ENCODE measurements at regions not wholly inside any gene's neighbourhood (a gene's known extent, or its start where the extent isn't known, plus 50 kb on each side); places are given as distances from the start of the nearest gene placed in this dataset.
"Not testable (repeated sequence)": the region's sequence is repeated elsewhere in the genome, so short reads cannot be mapped to it uniquely, and the experiment has no call there.

DNA sequence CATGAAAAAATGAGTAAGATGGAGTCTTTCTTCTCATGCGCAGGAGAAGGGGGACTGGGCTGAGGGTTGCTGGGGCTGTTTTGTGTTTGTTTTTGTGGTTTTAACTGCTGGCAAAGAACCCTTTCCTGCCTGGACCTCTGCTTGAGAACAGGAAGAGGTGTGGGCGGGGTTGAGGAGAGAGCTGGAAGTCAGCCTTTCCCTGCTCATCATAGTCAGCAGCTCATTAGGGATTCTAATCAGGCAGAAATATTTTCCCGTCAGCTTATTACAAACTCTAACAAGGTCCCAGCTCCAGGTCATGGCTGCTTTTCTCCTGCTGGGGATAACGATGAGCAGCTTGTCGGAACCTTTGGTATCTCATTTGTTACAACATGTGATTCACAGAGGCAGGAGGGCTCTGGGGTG is 185.0 kb upstream of the NRXN3 start:
- peak; percentile 40 for DNase-seq (ENCODE audit: low read depth)

- no peak for DNase-seq (ENCODE audit: low read depth)
These were observed 183.4 kb upstream of the NRXN3 start for GRCh38 chr14:77986773-77987172.

DNA sequence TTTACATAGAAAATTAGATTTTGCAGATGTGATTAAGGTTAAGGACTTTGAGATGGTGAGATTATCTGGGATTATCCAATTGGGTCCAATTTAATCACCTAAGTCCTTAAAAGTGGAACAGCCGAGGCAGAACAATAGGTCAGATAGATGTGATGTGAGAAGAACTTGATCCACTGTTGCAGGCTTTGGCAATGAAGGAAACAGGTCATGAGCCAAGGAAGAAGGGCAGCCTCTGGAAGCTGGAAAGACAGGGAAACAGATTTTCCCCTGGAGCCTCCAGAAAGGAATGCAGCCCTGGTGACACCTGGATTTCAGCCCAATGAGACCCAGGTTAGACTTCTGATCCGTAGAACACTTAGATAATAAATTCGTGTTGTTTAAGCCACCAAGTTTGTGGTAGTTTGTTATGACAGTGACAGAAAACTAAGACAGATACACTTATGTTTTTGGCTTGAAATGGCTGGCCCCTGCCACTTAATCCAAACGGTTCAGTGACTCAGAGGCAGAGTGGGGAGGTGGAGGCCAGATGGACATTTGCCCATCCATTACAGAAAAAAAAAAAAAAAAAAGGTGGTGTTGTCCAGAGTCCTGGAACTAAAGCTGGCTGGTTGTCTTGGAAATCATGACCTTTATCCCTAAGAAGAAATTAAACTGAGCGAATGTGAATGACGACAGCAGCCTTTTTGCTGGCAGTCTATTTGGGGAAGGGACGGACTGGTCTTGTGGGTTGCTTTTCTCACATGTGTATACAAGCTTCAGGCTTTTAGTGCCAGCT is 181.9 kb upstream of the NRXN3 start:
- no peak for DNase-seq (ENCODE audit: low read depth)

- DNase-seq (ENCODE audit: low read depth) = peak; percentile 74
These were observed 181.2 kb upstream of the NRXN3 start for GRCh38 chr14:77988970-77989369.

- DNase-seq (ENCODE audit: low read depth) = peak; percentile 41
These were observed 180.7 kb upstream of the NRXN3 start for GRCh38 chr14:77989441-77989991.

GRCh38 chr14:77990337-77990736 is 179.8 kb upstream of the NRXN3 start:
- no peak for DNase-seq (ENCODE audit: low read depth)

- no peak for DNase-seq (ENCODE audit: low read depth)
These were observed 178.9 kb upstream of the NRXN3 start for GRCh38 chr14:77991128-77991772.

DNA sequence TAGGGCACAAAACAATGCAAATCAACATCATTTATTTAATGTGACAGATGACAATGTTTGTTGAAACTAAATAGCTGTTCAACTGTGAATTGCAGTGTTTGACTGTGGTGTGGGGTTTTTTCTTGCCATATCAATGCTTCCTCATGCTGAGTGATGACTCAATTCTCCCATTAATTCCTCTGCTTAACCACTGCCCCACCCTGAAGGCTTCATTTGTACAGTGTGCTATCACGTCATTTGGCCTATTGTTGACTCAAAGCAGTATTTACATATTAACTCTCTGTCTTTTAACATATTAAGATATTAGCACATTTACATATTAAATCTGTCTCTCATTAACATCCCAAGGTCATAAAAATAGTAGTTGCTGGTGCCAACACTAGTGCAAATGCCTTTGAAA is 164.8 kb upstream of the NRXN3 start:
- DNase-seq (ENCODE audit: low read depth) = peak; percentile 71

DNA sequence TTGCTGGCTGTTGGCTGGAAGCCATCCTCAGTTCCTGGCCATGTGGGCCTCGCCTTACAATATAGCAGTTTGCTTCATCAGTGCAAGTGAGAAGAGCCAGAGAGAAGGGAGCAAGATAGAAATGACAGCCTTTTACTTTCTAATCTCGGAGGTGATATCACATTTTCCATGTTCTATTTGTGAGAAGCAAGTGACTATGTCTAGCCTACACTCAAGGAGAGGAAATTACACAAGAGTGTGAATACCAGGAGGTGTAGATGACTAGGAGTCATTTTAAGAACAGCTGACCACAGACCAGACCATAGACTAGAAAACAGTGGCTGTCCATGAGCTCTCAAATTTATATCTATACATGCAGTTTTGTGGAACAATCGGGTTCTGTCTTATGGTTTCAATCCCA is 163.0 kb upstream of the NRXN3 start:
- DNase-seq (ENCODE audit: low read depth) = no peak

- peak; percentile 53 for DNase-seq (ENCODE audit: low read depth)
These were observed 159.5 kb upstream of the NRXN3 start for GRCh38 chr14:78010688-78011087.

DNA sequence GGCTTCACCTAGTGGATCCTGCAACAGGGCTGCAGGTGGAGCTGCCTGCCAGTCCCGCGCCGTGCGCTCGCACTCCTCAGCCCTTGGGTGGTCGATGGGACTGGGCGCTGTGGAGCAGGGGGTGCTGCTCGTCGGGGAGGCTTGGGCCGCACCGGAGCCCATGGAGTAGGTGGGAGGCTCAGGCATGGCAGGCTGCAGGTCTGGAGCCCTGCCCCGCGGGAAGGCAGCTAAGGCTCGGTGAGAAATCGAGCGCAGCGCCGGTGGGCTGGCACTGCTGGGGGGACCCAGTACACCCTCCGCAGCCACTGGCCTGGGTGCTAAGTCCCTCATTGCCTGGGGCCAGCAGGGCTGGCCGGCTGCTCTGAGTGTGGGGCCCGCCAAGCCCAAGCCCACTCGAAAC is 156.3 kb upstream of the NRXN3 start:
- DNase-seq (ENCODE audit: low read depth) = not testable (repeated sequence)

DNA sequence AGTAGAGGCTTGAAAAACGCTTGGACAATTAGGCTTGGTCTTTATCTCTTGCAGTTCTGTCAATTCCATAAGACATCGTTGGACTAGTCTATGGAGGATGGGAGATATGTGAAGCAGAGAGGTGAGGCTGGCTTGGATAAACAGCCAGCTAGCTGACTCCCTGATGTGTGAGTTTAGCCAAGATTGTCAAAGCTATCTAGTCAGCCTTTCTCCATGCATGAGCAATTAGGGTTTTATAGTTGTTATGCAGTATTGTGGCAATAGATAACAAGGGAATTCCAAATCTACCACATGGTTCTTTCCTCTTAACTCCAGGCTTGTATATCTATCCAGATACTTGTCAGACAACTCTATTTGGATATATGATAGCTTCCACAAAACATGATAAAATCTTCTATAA is 153.6 kb upstream of the NRXN3 start:
- DNase-seq (ENCODE audit: low read depth) = no peak

DNA sequence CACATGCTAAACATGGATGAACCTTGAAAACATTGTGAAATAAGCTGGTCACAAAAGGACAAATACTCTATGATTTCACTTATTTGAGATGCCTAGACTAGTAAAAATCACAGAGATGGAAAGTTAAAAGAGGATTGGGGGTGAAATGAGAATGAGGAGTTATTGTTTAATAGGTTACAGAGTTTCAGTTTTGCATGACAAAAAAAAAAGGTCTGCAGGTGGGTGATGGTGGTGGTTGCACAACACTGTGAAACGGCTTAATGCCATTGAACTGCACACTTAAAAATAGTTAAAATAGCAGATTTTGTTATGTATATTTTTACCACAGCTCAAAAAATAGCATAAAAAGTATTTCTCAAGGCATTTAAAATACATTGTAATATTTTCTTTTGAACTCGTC is 151.9 kb upstream of the NRXN3 start:
- no peak for DNase-seq (ENCODE audit: low read depth)

- DNase-seq (ENCODE audit: low read depth) = peak; percentile 72
These were observed 148.1 kb upstream of the NRXN3 start for GRCh38 chr14:78022059-78022458.

- DNase-seq (ENCODE audit: low read depth) = no peak
These were observed 147.1 kb upstream of the NRXN3 start for GRCh38 chr14:78023112-78023511.

DNA sequence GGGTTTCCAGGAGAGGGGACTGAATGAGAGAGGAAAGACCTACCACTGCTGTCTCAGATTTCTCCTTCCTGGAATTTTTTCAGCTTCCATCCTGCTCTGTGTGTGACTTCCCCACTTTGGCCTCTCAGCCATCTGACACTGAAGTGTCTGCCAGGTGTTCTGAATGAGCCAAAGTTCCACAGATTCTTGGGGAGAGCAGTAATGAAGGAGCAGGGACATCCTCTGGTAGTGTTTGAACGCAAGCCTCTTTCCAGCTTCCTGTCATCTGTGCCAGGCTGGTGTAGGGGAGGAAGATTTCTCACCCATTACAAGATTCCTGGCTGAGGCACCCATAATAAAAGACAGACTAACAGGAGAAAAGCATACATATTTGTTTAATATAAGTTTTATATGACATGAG is 141.7 kb upstream of the NRXN3 start:
- DNase-seq (ENCODE audit: low read depth) = no peak

- no peak for DNase-seq (ENCODE audit: low read depth)
These were observed 140.4 kb upstream of the NRXN3 start for GRCh38 chr14:78029601-78030372.

DNA sequence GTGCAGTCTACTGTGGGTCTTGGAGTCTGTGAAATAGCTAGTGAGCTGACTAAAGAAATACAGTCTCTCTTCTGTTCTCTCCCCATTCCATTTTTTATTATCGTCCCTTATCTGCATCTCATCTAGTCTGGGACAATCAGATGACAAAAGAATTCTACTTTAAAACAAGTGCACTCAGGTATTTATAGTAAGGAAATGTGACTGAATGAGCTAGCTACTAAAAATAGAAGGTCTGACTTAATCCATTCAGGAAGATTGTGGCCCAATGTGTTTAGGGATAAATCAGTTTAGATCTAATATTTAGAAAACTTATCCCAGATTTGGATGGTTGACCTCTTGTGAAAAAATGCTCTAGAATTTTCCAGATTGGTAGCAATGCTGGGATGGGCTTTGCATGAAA is 126.8 kb upstream of the NRXN3 start:
- no peak for DNase-seq (ENCODE audit: low read depth)

GRCh38 chr14:78048120-78048519 is 122.1 kb upstream of the NRXN3 start:
- no peak for DNase-seq (ENCODE audit: low read depth)

- DNase-seq (ENCODE audit: low read depth) = not testable (repeated sequence)
These were observed 113.3 kb upstream of the NRXN3 start for GRCh38 chr14:78056890-78057289.

DNA sequence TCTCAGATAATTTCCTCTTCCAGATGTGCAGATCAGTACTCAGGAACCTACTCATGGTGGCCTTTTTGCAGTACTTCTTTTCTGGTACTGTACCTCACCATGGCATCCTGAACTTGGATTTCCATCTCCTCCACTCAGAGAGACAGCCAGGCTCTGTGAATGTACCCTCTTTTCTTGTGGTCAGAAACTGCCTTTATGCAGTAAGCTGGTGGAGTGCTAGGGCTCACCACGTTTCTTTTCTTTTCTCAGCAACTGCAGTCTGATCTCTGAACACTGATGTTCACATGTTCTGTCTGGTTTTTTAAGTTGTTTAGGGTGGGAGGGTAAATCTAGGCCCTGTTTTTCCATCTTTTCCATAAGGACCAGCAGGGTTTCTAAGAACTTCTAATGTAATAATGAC is 99.8 kb upstream of the NRXN3 start:
- no peak for DNase-seq (ENCODE audit: low read depth)

- DNase-seq (ENCODE audit: low read depth) = no peak
These were observed 99.1 kb upstream of the NRXN3 start for GRCh38 chr14:78071016-78071549.
